GM12891 (cell line): ENCODE measurements at regions not wholly inside any gene's neighbourhood (a gene's known extent, or its start where the extent isn't known, plus 50 kb on each side); places are given as distances from the start of the nearest gene placed in this dataset.

Experiments
- DNase-seq: peaks from one replicate; pipeline ENCODE4 v3.0.0; 2011; ENCODE audit warnings: low spot score; ENCODE audit not compliant: insufficient read length
- FAIRE-seq: peaks from 2 replicates; lab custom pipeline; 2011; peaks lifted over from hg19 to GRCh38; lab: Jason Lieb, UNC
- PAX5 ChIP-seq: IDR thresholded peaks from 2 replicates; pipeline ENCODE4 v1.6.1; 2011; ENCODE audit warnings: low read length, moderate library complexity, mild to moderate bottlenecking; ENCODE audit not compliant: insufficient read depth, severe bottlenecking
- POLR2A ChIP-seq: IDR thresholded peaks from 2 replicates; pipeline ENCODE4 v1.6.1; 2011; ENCODE audit warnings: low read depth, low read length, control low read depth
- POLR2AphosphoS5 ChIP-seq: IDR thresholded peaks from 2 replicates; pipeline ENCODE4 v1.6.1; 2011; ENCODE audit warnings: low read depth, low read length, control low read depth
- POU2F2 ChIP-seq: IDR thresholded peaks from 2 replicates; pipeline ENCODE4 v1.6.1; 2011; ENCODE audit warnings: low read depth, mild to moderate bottlenecking, control low read depth, low read length, moderate library complexity
- SPI1 ChIP-seq: IDR thresholded peaks from 2 replicates; pipeline ENCODE4 v1.6.1; 2011; ENCODE audit warnings: low read depth, low read length, control low read depth
- TAF1 ChIP-seq: IDR thresholded peaks from 2 replicates; pipeline ENCODE4 v1.6.1; 2011; ENCODE audit warnings: low read depth, low read length, control low read depth

DNA sequence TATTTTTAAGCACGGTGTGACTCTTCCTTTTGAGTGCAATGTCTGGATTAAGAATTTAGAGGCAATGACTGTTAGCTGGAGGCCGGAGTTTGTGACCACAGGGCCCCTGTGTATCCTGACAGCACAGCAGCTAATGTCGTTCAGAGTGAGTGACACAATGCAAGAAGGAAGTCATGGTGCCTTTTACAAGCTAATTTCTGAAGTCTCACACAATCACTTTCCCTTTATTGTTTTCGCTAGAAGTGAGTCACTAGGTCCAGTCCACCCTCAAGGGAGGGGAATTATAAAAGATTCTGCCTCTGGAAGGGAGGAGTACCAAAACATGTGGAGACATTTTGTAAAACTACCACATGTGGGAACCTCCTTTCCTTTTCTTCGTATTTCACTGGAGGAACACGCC lies 185.5 kb upstream of the FGF10 start:
- FAIRE-seq: no peak
- no peak for TF ChIP-seq POU2F2
- TF ChIP-seq TAF1: no peak
- TF ChIP-seq PAX5: no peak
- TF ChIP-seq POLR2A: no peak
- TF ChIP-seq SPI1: no peak
- TF ChIP-seq POLR2AphosphoS5: no peak
- DNase-seq: no peak

DNA sequence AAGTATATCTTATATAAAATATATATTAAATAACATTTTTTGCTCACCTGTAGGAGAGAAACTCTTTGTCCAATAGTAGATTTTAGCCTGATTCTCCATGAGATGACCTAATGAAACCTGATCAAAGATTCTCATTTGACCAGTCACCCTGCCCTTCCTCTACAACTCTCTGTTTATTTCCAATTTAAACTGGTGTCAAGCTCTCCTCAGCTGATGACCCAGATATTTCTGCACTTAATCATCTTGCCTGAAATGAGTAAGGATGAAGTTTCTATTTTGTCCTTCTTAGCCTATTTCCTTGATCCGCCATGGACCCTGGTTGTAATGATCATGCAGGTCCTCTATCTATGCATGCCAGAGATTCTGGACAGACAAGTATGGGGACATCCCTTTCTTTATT lies 179.3 kb upstream of the FGF10 start:
- no peak for FAIRE-seq
- TF ChIP-seq TAF1 (no peak), PAX5 (no peak), SPI1 (no peak), POLR2AphosphoS5 (no peak), POU2F2 (no peak), POLR2A (no peak)
- no peak for DNase-seq

DNA sequence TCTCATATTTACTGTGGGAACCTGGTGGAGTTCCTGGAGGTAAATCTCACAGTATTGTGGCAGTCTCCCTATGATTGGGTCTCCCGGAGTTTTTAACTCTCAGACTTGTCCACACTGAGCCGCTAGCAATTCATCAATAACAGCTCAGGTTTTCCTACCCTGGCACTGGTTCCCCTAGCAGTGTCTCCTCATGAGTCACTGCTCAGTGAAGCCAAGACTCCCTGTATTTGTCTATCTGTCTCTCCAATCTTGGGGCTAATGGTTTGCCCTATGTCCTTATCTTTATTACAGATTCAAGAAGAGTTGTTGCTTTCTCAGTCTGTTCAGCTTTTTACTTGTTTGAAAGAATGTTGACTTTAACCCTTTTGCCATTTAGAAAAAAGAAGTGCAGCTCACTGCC lies 176.7 kb upstream of the FGF10 start:
- DNase-seq (no peak), FAIRE-seq (no peak)
- TF ChIP-seq POLR2AphosphoS5 (no peak), POU2F2 (no peak), SPI1 (no peak), POLR2A (no peak), TAF1 (no peak), PAX5 (no peak)

DNA sequence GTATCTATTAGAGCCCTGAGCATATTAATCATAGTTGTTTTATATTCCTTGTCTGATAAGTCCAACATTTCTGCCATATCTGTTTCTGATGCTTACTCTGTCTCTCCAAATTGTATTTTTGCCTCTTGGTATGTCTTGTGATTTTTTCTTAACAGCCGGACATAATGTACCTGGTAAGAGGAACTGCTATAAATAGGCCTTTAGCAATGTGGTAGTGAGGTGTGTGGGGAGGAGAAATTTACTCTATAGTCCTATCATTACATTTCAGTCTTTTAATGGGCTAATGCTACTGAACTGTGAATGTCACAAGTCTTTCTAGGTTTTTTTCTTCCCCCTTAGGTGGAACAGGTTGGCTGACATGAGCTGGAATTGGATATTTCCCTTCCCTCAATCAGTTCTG lies 176.1 kb upstream of the FGF10 start:
- FAIRE-seq: no peak
- no peak for DNase-seq
- TF ChIP-seq SPI1 (no peak), POLR2AphosphoS5 (no peak), POU2F2 (no peak), TAF1 (no peak), POLR2A (no peak), PAX5 (no peak)

DNA sequence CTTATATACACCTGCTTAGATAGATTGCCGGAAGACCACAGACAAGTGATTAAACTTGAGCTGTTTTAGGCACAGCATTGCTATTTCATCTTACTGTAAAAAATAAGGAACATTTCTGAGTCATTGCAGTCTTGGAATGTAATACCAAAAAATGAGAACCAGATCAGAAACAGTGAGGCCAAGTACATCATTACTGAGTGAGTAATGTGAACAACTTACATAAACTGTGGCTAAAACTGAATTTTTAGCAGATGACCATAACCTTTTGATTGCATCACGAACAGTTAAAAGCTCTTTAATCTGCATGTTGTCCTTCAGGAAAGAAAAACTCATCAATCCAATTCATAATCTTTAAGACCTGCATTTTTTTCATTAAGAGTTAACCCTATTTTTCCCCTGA lies 157.1 kb upstream of the FGF10 start:
- FAIRE-seq (no peak), DNase-seq (no peak)
- TF ChIP-seq POLR2A (no peak), SPI1 (no peak), TAF1 (no peak), POU2F2 (no peak)

DNA sequence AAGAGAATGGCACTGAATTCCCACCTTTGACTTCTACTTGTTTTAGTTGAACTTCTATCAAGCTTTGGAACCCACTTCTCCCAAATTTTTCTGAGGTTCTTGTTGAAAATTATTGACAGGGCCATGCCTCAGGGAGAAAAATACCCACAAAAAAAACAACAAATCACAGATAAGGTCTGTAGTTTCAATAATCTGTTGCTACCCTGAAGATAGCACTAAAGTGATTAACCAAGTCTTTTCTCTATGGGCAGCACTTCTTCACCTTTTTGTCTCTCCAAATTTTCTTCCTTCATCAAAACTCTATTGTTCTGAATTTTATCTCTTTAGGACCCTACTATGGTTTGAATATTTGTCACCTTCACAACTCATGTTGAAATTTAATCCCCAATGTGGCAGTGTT lies 154.3 kb upstream of the FGF10 start:
- DNase-seq: no peak
- no peak for FAIRE-seq
- no peak for TF ChIP-seq PAX5
- no peak for TF ChIP-seq SPI1
- no peak for TF ChIP-seq POLR2A
- no peak for TF ChIP-seq POLR2AphosphoS5
- no peak for TF ChIP-seq TAF1
- TF ChIP-seq POU2F2: no peak

DNA sequence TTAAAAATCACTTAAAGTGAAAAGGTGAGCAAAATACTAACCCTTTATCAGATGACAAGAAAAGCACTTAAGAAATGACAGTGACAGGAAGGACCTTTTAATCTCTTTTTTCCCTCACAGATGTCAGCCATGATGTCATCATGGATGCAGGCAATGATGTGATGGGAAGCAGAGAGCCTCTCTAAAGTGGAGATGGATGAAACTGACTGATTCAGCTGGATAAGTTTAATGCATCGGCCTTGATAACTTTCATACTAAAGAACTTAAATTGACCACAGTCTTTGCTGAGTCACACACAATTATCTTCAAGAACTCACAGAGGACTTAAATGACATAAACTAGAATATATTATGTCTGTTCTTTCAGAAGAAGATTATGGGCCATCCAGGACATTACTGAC lies 153.2 kb upstream of the FGF10 start:
- no peak for DNase-seq
- no peak for TF ChIP-seq TAF1
- no peak for TF ChIP-seq POLR2AphosphoS5
- TF ChIP-seq PAX5: no peak
- no peak for TF ChIP-seq POU2F2
- TF ChIP-seq SPI1: no peak
- no peak for TF ChIP-seq POLR2A
- FAIRE-seq: no peak

DNA sequence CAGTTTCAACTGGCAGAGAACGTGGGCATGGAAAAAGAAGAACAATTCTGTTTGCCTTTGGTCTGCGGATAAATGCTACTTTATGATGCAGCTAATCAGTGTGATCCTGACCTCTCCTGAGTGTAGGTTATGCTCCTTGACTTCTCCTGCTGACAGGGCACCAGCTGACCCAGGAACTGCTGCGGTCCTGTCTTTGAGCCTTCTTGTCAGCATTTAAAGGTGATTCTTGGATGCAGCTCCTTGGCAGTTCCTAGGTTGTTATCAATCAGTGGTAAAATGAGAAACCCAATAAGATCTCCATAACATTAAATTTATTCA lies 150.3 kb upstream of the FGF10 start:
- no peak for TF ChIP-seq TAF1
- TF ChIP-seq POU2F2: no peak
- TF ChIP-seq SPI1: no peak
- no peak for TF ChIP-seq POLR2A
- no peak for TF ChIP-seq POLR2AphosphoS5
- TF ChIP-seq PAX5: no peak
- no peak for DNase-seq
- FAIRE-seq: no peak

DNA sequence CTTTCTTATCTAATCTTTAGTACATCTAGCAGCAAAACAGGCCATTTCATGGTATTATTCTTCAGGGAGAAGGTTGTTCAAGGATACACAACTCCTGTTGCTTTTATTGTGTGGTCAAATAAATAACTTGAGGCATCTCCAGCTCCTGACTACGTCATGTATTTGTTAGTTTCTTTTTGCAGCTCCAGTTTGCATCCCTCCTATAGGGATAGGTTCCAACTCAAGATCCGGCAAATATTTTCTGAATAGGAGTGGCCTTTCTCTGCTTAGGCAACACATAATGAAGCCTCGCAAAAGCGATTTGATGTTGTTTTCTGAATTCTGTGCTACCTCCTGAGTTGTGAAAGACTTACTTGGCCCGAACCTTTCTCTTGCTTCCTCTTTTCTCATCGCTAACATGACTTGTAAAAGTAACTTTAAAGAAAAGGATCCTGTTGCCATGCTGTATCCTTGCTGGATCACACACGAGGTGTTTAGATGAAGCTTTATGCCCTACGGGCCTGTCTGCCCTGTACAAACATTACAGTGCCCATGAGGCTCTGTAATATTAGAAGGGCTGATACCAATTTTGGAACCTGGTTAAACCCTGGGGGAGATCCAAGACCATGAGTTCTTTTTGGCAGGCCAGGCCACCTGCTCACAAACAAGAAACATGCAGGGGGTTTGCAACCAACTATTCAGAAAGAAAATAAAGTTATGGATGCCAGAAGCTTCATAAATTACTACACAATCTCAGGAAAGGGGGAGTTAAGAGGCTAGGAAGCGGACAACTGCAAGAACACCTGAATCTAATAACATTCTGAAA lies 149.8 kb upstream of the FGF10 start:
- FAIRE-seq (no peak), DNase-seq (no peak)
- no peak for TF ChIP-seq POLR2A
- TF ChIP-seq POLR2AphosphoS5: no peak
- no peak for TF ChIP-seq POU2F2

DNA sequence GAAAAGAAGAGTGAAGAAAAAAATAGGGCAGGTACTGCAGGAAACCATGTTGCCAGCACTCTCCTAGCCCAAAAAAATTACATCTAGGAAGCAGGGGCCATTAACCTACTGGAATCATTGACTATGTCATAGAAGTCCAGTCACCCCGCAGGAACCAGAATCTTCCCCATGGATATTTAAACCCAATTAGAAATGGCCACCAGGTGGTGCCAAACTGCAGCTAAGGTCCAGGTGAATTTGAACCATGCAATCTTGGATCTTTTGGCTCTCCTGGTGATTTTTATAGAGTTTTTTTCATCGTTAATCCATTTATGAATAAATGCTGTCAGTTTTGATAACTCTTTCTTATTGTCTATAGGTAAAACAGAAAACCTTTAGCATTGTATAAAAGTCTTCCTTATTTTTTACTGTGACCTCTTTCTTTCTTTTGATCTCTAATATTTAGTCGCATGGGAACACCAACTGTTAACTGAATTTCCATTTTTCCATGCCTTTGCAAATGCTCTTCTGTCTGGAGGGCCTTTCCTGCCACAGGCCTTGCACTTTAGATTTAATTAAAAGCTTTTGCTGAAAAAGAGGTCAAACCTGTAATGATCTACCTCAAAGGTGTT lies 147.5 kb upstream of the FGF10 start:
- DNase-seq: peak; percentile 6
- FAIRE-seq: no peak
- TF ChIP-seq POU2F2: no peak
- no peak for TF ChIP-seq PAX5
- TF ChIP-seq POLR2AphosphoS5: no peak
- no peak for TF ChIP-seq SPI1
- no peak for TF ChIP-seq TAF1
- TF ChIP-seq POLR2A: no peak

DNA sequence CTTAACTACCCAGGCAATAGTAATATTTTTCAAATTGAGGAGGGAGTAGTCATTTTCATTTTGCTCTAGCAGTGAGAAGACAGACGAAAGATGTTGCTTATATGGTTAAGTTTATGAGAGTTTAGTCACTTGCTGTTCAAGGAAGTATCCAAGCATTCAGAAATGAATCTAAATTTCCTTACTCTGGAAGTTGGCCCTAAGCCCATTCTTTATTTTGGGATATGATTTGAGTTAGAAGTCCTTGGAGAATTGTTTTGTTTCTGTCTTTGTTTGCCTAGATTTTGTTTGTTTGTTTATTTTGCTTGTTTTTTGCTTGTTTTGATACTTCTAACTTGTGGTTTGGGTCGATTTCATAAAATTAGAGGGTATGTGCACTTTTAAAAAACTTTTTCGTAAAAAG lies 146.4 kb upstream of the FGF10 start:
- FAIRE-seq (no peak), DNase-seq (no peak)
- TF ChIP-seq POLR2A: no peak
- TF ChIP-seq SPI1: no peak
- TF ChIP-seq POLR2AphosphoS5: no peak
- TF ChIP-seq PAX5: no peak
- no peak for TF ChIP-seq POU2F2
- TF ChIP-seq TAF1: no peak
